ENCODE measurements at regions not wholly inside any gene's neighbourhood (a gene's known extent, or its start where the extent isn't known, plus 50 kb on each side); places are given as distances from the start of the nearest gene placed in this dataset.

DNA sequence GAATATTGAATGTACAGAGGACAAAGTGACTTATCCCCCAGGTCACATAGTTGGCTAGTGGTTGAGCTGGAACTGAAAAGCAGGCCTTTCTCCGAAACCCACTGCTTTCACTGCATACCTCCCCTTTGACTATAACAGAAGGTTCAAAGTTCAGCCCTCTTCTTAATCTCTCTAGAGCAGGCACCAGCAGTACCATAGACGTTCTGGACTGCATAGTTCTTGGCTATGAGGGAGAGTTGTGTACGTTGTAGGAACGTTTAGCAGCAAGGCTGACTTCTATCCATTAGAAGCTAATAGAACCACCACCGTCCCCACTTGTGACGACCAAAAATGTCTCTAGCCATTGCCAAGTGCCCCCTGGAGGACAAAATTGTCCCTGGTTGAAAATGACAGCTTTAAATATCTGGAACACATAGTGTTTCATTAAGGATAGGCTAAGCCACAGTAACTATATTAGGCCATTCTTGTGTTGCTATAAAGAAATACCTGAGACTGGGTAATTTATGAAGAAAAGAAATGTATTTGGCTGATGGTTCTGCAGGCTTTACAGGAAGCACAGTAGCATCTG, 123.8 kb upstream of the MTHFD1L start:
- no peak for TF ChIP-seq POLR2G (IDR thresholded peaks at IDR 0.05; ENCODE audit: low read depth, low read length)
- TF ChIP-seq ARID3A (IDR thresholded peaks at IDR 0.05; ENCODE audit: low read depth, low read length) = no peak
- TF ChIP-seq GFI1 (CRISPR knock-in tag; IDR thresholded peaks at IDR 0.05; ENCODE audit: borderline replicate concordance) = no peak
- no peak for TF ChIP-seq ZNF598 (CRISPR knock-in tag; IDR thresholded peaks at IDR 0.05; ENCODE audit: borderline replicate concordance)
- TF ChIP-seq MAFG (CRISPR knock-in tag; IDR thresholded peaks at IDR 0.05) = no peak
- no peak for TF ChIP-seq TCF7L2 (IDR thresholded peaks at IDR 0.05; ENCODE audit: low read depth, low read length)
- peak; percentile 53 for TF ChIP-seq STAG1 (CRISPR knock-in tag; IDR thresholded peaks at IDR 0.05)
- no peak for TF ChIP-seq ZNF136 (CRISPR knock-in tag; IDR thresholded peaks at IDR 0.05; ENCODE audit: low read depth)

Data from HepG2 (cell line).